ENCODE measurements at regions not wholly inside any gene's neighbourhood (a gene's known extent, or its start where the extent isn't known, plus 50 kb on each side); places are given as distances from the start of the nearest gene placed in this dataset.
"Not testable (repeated sequence)": the region's sequence is repeated elsewhere in the genome, so short reads cannot be mapped to it uniquely, and the experiment has no call there.

GRCh38 chr7:17434841-17435692 lies 136.6 kb downstream of the AHR start:
- TF ChIP-seq CTCF (IDR thresholded peaks at IDR 0.05; ENCODE audit: borderline replicate concordance, control extremely low read depth, extremely low read depth, insufficient read depth, missing control alignments): no peak
- in situ Hi-C loops (cut with MboI; ENCODE audit: low sequenced_read_pairs, unreplicated experiment): no loop called here
- no peak for DNase-seq (ENCODE audit: low spot score)

GRCh38 chr7:17436126-17436525 lies 137.7 kb downstream of the AHR start:
- no peak for TF ChIP-seq CTCF (IDR thresholded peaks at IDR 0.05; ENCODE audit: borderline replicate concordance, control extremely low read depth, extremely low read depth, insufficient read depth, missing control alignments)
- in situ Hi-C loops (cut with MboI; ENCODE audit: low sequenced_read_pairs, unreplicated experiment): no loop called here
- DNase-seq (ENCODE audit: low spot score): no peak

DNA sequence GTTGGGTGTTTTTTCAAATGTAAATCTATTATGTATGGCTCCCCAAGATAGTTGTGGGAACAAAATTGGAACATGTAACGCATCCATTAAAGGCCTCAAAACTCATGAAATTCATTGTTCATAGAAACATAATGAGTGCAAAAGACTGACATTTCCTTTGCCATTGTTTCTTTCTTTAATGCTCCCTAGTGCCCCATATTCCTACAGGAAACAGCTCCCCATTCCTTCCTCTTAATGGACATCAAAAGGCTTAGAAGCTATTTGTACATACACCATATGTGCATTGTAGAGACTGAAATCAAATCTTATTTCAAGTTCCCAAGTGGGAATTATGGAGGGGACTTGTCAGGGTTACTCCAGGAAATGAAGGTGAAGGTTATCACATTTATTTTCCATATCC lies 139.1 kb downstream of the AHR start:
- no peak for TF ChIP-seq CTCF (IDR thresholded peaks at IDR 0.05; ENCODE audit: borderline replicate concordance, control extremely low read depth, extremely low read depth, insufficient read depth, missing control alignments)
- no peak for DNase-seq (ENCODE audit: low spot score)
- in situ Hi-C loops (cut with MboI; ENCODE audit: low sequenced_read_pairs, unreplicated experiment): no loop called here

GRCh38 chr7:17440025-17440784 lies 141.8 kb downstream of the AHR start:
- in situ Hi-C loops (cut with MboI; ENCODE audit: low sequenced_read_pairs, unreplicated experiment); DNase-seq (ENCODE audit: low spot score): not testable (repeated sequence)

GRCh38 chr7:17440831-17441230 lies 142.4 kb downstream of the AHR start:
- DNase-seq (ENCODE audit: low spot score): no peak
- in situ Hi-C loops (cut with MboI; ENCODE audit: low sequenced_read_pairs, unreplicated experiment): no loop called here
- no peak for TF ChIP-seq CTCF (IDR thresholded peaks at IDR 0.05; ENCODE audit: borderline replicate concordance, control extremely low read depth, extremely low read depth, insufficient read depth, missing control alignments)

DNA sequence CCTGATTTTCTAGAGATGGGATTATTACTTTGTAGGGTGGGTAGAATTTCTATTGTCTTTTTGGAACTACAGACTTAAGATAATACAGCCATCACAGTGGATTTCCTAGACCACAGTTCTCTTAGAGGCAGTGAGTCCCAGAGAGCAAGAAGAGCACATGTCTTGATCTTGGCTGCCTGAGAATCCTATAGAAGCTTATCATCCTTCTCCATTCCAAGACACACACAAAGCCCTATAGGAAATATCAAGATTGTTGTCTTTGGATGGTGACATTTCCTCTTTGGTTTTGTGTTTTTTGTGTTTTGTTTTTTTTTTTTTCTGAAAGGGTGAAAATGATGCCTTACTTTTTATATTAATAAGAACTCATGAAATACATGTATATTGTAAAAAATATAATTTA lies 143.1 kb downstream of the AHR start:
- no peak for DNase-seq (ENCODE audit: low spot score)
- in situ Hi-C loops (cut with MboI; ENCODE audit: low sequenced_read_pairs, unreplicated experiment): no loop called here
- no peak for TF ChIP-seq CTCF (IDR thresholded peaks at IDR 0.05; ENCODE audit: borderline replicate concordance, control extremely low read depth, extremely low read depth, insufficient read depth, missing control alignments)

GRCh38 chr7:17444151-17444550 lies 145.7 kb downstream of the AHR start:
- no peak for TF ChIP-seq CTCF (IDR thresholded peaks at IDR 0.05; ENCODE audit: borderline replicate concordance, control extremely low read depth, extremely low read depth, insufficient read depth, missing control alignments)
- in situ Hi-C loops (cut with MboI; ENCODE audit: low sequenced_read_pairs, unreplicated experiment): no loop called here
- DNase-seq (ENCODE audit: low spot score): no peak

Measured in GM13976 (cell line).